ENCODE measurements at regions not wholly inside any gene's neighbourhood (a gene's known extent, or its start where the extent isn't known, plus 50 kb on each side); places are given as distances from the start of the nearest gene placed in this dataset.

DNA sequence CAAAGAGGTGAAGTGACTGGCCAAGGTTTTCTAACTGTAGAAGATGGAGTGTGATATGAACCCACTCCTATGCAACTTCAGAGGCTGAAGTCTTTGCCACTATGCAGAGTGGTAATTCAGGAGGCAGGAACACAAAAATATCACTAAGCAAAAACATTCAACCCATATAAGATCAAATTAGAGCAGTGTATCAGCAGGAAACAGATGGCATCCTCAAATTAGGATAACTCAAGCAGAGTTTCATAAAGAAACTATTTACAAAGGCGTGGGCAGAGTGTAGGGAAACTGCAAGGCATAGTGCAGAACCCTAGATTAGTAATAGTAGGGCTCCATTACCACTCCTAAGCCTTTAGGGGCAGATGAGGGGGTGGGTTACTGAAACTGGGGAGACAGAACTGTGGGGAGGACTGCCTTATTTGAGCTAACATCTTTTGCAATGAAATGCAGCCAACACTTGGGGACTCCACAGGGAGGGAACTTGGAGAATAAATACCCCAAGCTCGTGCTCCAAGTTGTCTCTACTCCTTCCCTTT, 72.2 kb downstream of the PTTG1 start:
- TF ChIP-seq CTCF (IDR thresholded peaks at IDR 0.05) (no peak), POLR2A (IDR thresholded peaks at IDR 0.05) (no peak), POLR2AphosphoS5 (IDR thresholded peaks at IDR 0.05) (no peak)

All from prostate gland (tissue), 2 donors.